HL-60 (cell line): ENCODE measurements at regions not wholly inside any gene's neighbourhood (a gene's known extent, or its start where the extent isn't known, plus 50 kb on each side); places are given as distances from the start of the nearest gene placed in this dataset.

Experiments used
- DNase-seq, 2 experiments: peaks; one replicate each; pipeline ENCODE4 v3.0.0-alpha.2; 2010 to 2020; ENCODE audit warnings: low read depth in 1 of 2, low spot score in 1 of 2
- H3K27ac ChIP-seq: fragments of 250-450 bp; sonication (Bioruptor Pico); replicated peaks from 2 replicates; pipeline ENCODE4 v1.5.1; 2020; ENCODE audit warnings: mild to moderate bottlenecking, moderate library complexity
- H3K27me3 ChIP-seq: fragments of 250-450 bp; sonication (Bioruptor Pico); 2 replicates; pipeline ENCODE4 v1.5.1; 2021; ENCODE audit warnings: mild to moderate bottlenecking, moderate library complexity; ENCODE audit not compliant: insufficient read depth, poor library complexity, severe bottlenecking
- H3K4me3 ChIP-seq: replicated peaks from 2 replicates; pipeline ENCODE4 v1.5.1; 2011; ENCODE audit warnings: mild to moderate bottlenecking, control low read depth, low read length; ENCODE audit not compliant: insufficient read depth
- CTCF ChIP-seq: IDR thresholded peaks from one replicate; pipeline ENCODE4 v1.5.1; 2011; ENCODE audit warnings: low read length, control low read depth, inconsistent platforms; ENCODE audit not compliant: insufficient read depth
- GABPA ChIP-seq: IDR thresholded peaks from 2 replicates; pipeline ENCODE4 v1.6.1; 2012; ENCODE audit warnings: low read depth
- POLR2AphosphoS5 ChIP-seq: IDR thresholded peaks from 2 replicates; pipeline ENCODE4 v1.6.1; 2012; ENCODE audit warnings: low read depth
- REST ChIP-seq: IDR thresholded peaks from 2 replicates; pipeline ENCODE4 v1.6.1; 2012; ENCODE audit warnings: low read depth; ENCODE audit not compliant: insufficient replicate concordance
- SPI1 ChIP-seq: IDR thresholded peaks from 2 replicates; pipeline ENCODE4 v1.6.1; 2012; ENCODE audit warnings: low read depth, mild to moderate bottlenecking, borderline replicate concordance

- no peak for TF ChIP-seq POLR2AphosphoS5
- no peak for TF ChIP-seq SPI1
- TF ChIP-seq GABPA: no peak
- TF ChIP-seq REST: no peak
- no peak for TF ChIP-seq CTCF
- H3K4me3 ChIP-seq: no peak overlapping the region
- H3K27me3 ChIP-seq: no peaks in the 10 kb centered on the region
- H3K27ac ChIP-seq: no peak overlapping the region
- no peak for DNase-seq
These were observed 1521.7 kb downstream of the RPA4 start for GRCh38 chrX:98405376-98405775.

GRCh38 chrX:98407584-98407983 is 1523.9 kb downstream of the RPA4 start:
- Histone ChIP-seq H3K27ac (no peak overlapping the region), H3K27me3 (no peaks in the 10 kb centered on the region), H3K4me3 (no peak overlapping the region)
- DNase-seq: no peak
- TF ChIP-seq SPI1: no peak
- TF ChIP-seq POLR2AphosphoS5: no peak
- TF ChIP-seq GABPA: no peak
- no peak for TF ChIP-seq REST
- TF ChIP-seq CTCF: no peak

- DNase-seq: no peak
- no peak for TF ChIP-seq SPI1
- no peak for TF ChIP-seq CTCF
- TF ChIP-seq POLR2AphosphoS5: no peak
- no peak for TF ChIP-seq REST
- no peak for TF ChIP-seq GABPA
- Histone ChIP-seq H3K4me3 (no peak overlapping the region), H3K27me3 (no peaks in the 10 kb centered on the region), H3K27ac (no peak overlapping the region)
These were observed 1526.2 kb downstream of the RPA4 start for GRCh38 chrX:98409867-98410266.
